ENCODE measurements at regions not wholly inside any gene's neighbourhood (a gene's known extent, or its start where the extent isn't known, plus 50 kb on each side); places are given as distances from the start of the nearest gene placed in this dataset.

- Histone ChIP-seq H3K27ac (no peak overlapping the region), H3K9me3 (no peaks in the 10 kb centered on the region), H3K4me1 (no peaks in the 10 kb centered on the region), H3K4me3 (no peak overlapping the region), H3K36me3 (no peaks in the 10 kb centered on the region), H3K27me3 (replicated peaks in 1 of 7) (peaks cover 0 to 18% (median 0%) of the 10 kb centered on the region in 7 donors)
- 75 to 89% (median 80%) methylated on average over 3 of the region's 3 CpGs for WGBS, 5 donors
- intact Hi-C loops (cut with DNase I; ENCODE audit: low total_unique reads), result no loop called here
- TF ChIP-seq POLR2AphosphoS5 (IDR thresholded peaks at IDR 0.05), result no peak
- no peak for TF ChIP-seq CTCF (IDR thresholded peaks at IDR 0.05 in 8 of 11, conservative IDR thresholded peaks at IDR 0.05 in 3 of 11)
- no peak for TF ChIP-seq POLR2A (IDR thresholded peaks at IDR 0.05)
- DNase-seq, result no peak
These were observed 484.2 kb upstream of the THBS1 start for GRCh38 chr15:39096608-39097205.

- DNase-seq, result no peak
- WGBS, 5 donors, result 63 to 92% (median 81%) methylated on average over 2 of the region's 2 CpGs
- TF ChIP-seq POLR2AphosphoS5 (IDR thresholded peaks at IDR 0.05) (no peak), POLR2A (IDR thresholded peaks at IDR 0.05) (no peak), CTCF (IDR thresholded peaks at IDR 0.05 in 8 of 11, conservative IDR thresholded peaks at IDR 0.05 in 3 of 11) (no peak)
- H3K9me3 ChIP-seq, result no peaks in the 10 kb centered on the region
- H3K4me1 ChIP-seq, result no peaks in the 10 kb centered on the region
- no peak overlapping the region for H3K4me3 ChIP-seq
- peaks cover 0 to 8% (median 0%) of the 10 kb centered on the region in 7 donors for H3K27me3 ChIP-seq (replicated peaks in 1 of 7)
- intact Hi-C loops (cut with DNase I; ENCODE audit: low total_unique reads), result no loop called here
- H3K27ac ChIP-seq, result no peak overlapping the region
- no peaks in the 10 kb centered on the region for H3K36me3 ChIP-seq
These were observed 481.4 kb upstream of the THBS1 start for GRCh38 chr15:39099524-39099923.

- 65 to 90% (median 74%) methylated on average over 2 of the region's 2 CpGs for WGBS, 5 donors
- Histone ChIP-seq H3K27me3 (replicated peaks in 1 of 7) (peaks cover 0 to 8% (median 0%) of the 10 kb centered on the region in 7 donors), H3K36me3 (no peaks in the 10 kb centered on the region), H3K9me3 (no peaks in the 10 kb centered on the region), H3K27ac (no peak overlapping the region), H3K4me3 (no peak overlapping the region), H3K4me1 (no peaks in the 10 kb centered on the region)
- TF ChIP-seq POLR2A (IDR thresholded peaks at IDR 0.05), result no peak
- TF ChIP-seq CTCF (IDR thresholded peaks at IDR 0.05 in 8 of 11, conservative IDR thresholded peaks at IDR 0.05 in 3 of 11), result no peak
- TF ChIP-seq POLR2AphosphoS5 (IDR thresholded peaks at IDR 0.05), result no peak
- no peak for DNase-seq
- intact Hi-C loops (cut with DNase I; ENCODE audit: low total_unique reads), result no loop called here
These were observed 480.7 kb upstream of the THBS1 start for GRCh38 chr15:39100106-39100660.

GRCh38 chr15:39102431-39102830 lies 478.4 kb upstream of the THBS1 start:
- TF ChIP-seq POLR2A (IDR thresholded peaks at IDR 0.05) (no peak), POLR2AphosphoS5 (IDR thresholded peaks at IDR 0.05) (no peak), CTCF (IDR thresholded peaks at IDR 0.05 in 8 of 11, conservative IDR thresholded peaks at IDR 0.05 in 3 of 11) (no peak)
- Histone ChIP-seq H3K27ac (no peak overlapping the region), H3K4me3 (no peak overlapping the region), H3K4me1 (no peaks in the 10 kb centered on the region), H3K9me3 (no peaks in the 10 kb centered on the region), H3K27me3 (replicated peaks in 1 of 7) (peaks cover 0 to 8% (median 0%) of the 10 kb centered on the region in 7 donors), H3K36me3 (no peaks in the 10 kb centered on the region)
- WGBS, 5 donors, result 92 to 96% (median 94%) methylated on average over 1 of the region's 1 CpG
- no peak for DNase-seq
- intact Hi-C loops (cut with DNase I; ENCODE audit: low total_unique reads), result no loop called here

All from spleen (tissue), 11 donors.